ENCODE measurements at regions not wholly inside any gene's neighbourhood (a gene's known extent, or its start where the extent isn't known, plus 50 kb on each side); places are given as distances from the start of the nearest gene placed in this dataset.

GRCh38 chr17:15087946-15088345 lies 177.2 kb downstream of the PMP22 start:
- peaks cover 35% of the 10 kb centered on the region for H3K4me1 Mint-ChIP-seq
- POLR2A ChIA-PET = no interaction called here
- H3K27ac Mint-ChIP-seq = no peak overlapping the region
- H3K9me3 Mint-ChIP-seq = no peaks in the 10 kb centered on the region
- H3K36me3 Mint-ChIP-seq = no peaks in the 10 kb centered on the region
- no peak for ATAC-seq
- H3K27me3 Mint-ChIP-seq (ENCODE audit: low read depth) = no peaks in the 10 kb centered on the region; the same call in 1 of the 2 replicates
- H3K4me3 Mint-ChIP-seq = no peak overlapping the region
- DNase-seq (ENCODE audit: low spot score) = no peak
- no peak for TF ChIP-seq ARID4B (CRISPR knock-in tag; IDR thresholded peaks at IDR 0.05; ENCODE audit: borderline replicate concordance)
- no peak for TF ChIP-seq ZNF512 (CRISPR knock-in tag; IDR thresholded peaks at IDR 0.05; ENCODE audit: borderline replicate concordance)
- no peak for TF ChIP-seq TCF7 (CRISPR knock-in tag; IDR thresholded peaks at IDR 0.05; ENCODE audit: low read depth)
- TF ChIP-seq USF2 (CRISPR knock-in tag; IDR thresholded peaks at IDR 0.05) = no peak
- TF ChIP-seq AR (CRISPR knock-in tag; IDR thresholded peaks at IDR 0.05) = no peak
- no peak for TF ChIP-seq ZNF317 (CRISPR knock-in tag; IDR thresholded peaks at IDR 0.05; ENCODE audit: borderline replicate concordance, low read depth)
- no peak for TF ChIP-seq ZNF532 (CRISPR knock-in tag; IDR thresholded peaks at IDR 0.05; ENCODE audit: borderline replicate concordance)
- no peak for TF ChIP-seq SOX15 (CRISPR knock-in tag; IDR thresholded peaks at IDR 0.05)
- no peak for TF ChIP-seq ATF6 (CRISPR knock-in tag; IDR thresholded peaks at IDR 0.05)
- no peak for TF ChIP-seq PRRX2 (CRISPR knock-in tag; IDR thresholded peaks at IDR 0.05)
- no peak for TF ChIP-seq GRHL2 (CRISPR knock-in tag; IDR thresholded peaks at IDR 0.05; ENCODE audit: insufficient replicate concordance, severe bottlenecking)
- no peak for TF ChIP-seq ATF1 (CRISPR knock-in tag; IDR thresholded peaks at IDR 0.05)
- no peak for TF ChIP-seq ERG (CRISPR knock-in tag; IDR thresholded peaks at IDR 0.05)
- no peak for TF ChIP-seq TEAD1 (CRISPR knock-in tag; IDR thresholded peaks at IDR 0.05)
- CTCF ChIA-PET = no interaction called here

Measured in WTC11 (cell line).